Right hindlimb (tissue), 1 donor: ENCODE measurements at regions not wholly inside any gene's neighbourhood (a gene's known extent, or its start where the extent isn't known, plus 50 kb on each side); places are given as distances from the start of the nearest gene placed in this dataset.

Source experiments
- DNase-seq: peaks from one replicate; pipeline ENCODE4 v3.0.0-alpha.2; 2018

GRCh38 chr3:194267744-194268653, 83.1 kb downstream of the CPN2 start:
- DNase-seq = peak; percentile 82

DNA sequence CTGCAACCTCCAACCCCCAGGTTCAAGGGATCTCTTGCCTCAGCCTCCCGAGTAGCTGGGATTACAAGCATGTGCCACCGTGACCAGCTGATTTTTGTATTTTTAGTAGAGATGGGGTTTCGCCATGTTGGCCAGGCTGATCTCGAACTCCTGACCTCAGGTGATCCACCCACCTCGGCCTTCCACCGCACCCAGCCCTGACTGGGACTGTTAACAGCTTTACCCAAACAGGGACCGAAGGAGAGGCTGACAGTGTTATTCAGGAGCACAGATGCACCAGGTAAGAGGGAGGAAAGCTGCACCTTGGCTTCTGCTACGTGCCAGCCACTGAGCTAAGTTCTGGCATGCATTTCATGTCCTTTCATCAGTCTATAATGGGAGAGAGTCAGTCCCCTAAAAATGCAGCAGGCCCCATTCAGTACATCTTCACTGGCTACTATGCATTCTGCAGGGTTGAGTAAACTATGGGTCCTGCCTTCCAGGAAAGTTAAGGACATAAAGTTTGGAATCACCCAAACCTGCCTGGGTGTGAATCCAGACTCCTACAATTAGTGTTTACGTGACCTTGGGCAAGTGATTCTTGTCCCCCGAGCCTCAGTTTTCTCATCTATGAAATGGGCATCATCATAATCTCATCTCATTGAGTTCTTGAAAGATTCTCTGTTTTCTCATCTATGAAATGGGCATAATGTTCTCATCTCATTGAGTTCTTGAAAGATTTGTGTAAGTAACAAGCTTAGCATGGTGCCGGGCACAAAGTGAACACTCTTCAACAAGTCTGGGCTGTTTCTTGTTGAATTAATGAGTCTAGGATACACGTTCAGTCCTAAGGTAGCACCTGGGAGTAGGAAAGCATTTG, 82.2 kb downstream of the CPN2 start:
- peak; percentile 29 for DNase-seq

- DNase-seq = peak; percentile 91
Measured at GRCh38 chr3:194269610-194270145, 81.5 kb downstream of the CPN2 start.

- DNase-seq = peak; percentile 87
Measured at GRCh38 chr3:194270627-194271459, 80.3 kb downstream of the CPN2 start.

DNA sequence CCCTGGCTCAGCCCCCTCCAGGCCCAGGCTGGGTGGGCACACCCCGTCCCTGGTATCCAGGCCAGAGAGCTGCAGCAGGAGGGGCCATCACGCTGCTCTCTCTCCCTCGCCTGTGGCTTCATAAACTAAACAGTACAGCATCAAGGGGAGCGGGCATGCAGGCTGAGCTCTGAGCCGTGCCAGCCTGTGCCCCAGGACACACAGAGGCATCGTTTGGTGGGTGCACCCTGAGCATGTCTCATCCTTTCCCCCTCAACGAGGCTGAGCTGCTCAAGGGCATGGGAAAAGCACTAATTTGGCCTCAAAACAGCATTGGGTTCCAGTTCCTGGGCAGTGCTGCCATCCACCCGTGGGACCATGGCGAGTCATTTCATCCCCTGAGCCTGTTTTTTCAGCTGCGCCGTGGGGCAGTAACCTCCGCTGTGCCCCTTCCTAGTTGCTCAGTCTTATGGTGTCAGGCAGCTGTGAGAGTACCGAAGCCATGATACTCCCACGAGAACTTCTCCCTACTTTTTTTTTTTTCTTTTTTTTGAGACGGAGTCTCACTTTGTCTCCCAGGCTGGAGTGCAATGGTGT, 79.6 kb downstream of the CPN2 start:
- no peak for DNase-seq

DNA sequence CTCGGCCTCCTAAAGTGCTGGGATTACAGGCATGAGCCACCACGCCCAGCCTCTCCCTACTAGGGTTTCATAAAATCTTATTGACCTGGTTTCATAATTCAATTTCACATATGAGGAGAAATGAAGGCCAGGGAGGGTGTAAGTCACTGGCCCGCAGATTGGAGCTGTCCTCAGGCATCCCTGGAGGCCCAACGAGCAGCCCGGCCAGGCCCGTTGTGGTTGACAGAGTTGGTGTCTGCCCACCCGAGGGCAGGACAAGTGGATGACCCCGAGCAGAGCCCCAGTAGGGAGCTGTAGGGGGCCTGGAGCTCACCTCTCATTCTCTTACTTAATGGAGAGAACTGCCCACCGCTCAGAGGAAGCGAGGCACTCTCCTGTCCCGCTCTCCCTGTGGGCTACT, 78.9 kb downstream of the CPN2 start:
- peak; percentile 18 for DNase-seq

DNA sequence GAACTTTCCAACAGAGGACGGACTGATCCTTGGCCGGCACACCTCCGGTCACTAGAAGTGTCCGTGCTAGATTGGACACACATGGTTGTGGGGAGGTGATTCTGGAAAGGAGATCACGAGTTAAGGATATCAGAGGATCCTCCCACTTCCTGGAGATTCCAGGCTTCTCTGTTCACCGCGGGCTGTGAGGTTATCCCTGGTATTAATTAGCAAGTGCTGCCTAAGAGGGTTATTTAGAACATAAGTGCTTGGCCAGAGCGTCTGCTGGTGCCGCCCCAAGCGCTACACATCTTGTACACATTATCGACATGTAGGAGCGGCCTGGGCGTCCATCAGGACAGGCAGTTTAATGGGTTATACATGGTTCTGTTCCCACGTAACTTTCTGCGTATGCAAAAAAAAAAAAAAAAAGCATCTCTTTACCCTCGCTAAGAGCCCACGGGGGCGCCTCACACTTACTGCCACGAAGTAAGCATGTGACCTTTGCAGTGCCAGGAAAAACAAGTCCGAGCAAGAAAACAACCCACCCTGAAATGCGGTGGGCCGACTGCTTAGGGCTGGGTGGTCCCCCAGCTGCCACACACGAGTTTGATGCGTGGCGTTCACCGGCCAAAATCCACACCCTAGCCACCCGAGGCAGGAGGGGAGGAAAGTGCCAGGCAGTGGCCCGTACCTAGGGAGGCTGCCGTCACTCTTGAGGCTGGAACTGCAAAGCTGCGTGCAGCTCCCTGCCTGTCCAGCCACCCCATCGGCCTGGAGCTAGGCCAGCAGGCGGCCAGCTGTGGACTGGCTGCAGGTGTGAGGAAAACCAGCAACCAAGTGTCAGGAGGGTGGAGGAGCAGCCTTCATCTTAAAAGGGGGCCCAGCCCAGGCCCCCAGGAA, 78.0 kb downstream of the CPN2 start:
- DNase-seq = peak; percentile 68

DNA sequence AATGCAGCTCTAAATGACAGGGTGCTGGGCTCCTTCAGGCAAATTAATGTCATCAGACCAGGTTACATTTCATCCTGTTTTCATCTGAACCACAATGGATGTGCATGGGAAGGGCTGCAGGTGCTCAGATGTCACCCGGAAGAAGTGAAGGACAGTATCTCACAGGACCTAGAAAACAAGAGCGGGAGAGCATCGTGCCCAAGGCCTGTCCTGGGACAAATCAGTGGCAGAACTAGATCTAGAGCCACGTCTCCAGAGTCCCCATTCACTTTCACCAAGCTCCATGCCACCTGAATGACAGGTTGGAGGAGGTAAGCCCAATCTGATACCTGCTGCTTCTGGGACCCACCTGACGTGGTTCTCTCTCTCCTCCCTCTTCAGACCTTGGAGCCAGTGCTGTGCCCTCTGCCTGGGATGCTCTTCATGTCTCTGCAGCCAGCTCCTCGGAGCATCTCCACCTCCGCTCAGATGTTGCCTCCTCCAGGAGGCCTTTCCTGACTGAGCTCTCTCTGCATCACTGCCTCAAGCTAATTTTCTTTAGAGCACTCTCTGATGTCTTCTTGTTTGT, 77.3 kb downstream of the CPN2 start:
- DNase-seq = peak; percentile 10

DNA sequence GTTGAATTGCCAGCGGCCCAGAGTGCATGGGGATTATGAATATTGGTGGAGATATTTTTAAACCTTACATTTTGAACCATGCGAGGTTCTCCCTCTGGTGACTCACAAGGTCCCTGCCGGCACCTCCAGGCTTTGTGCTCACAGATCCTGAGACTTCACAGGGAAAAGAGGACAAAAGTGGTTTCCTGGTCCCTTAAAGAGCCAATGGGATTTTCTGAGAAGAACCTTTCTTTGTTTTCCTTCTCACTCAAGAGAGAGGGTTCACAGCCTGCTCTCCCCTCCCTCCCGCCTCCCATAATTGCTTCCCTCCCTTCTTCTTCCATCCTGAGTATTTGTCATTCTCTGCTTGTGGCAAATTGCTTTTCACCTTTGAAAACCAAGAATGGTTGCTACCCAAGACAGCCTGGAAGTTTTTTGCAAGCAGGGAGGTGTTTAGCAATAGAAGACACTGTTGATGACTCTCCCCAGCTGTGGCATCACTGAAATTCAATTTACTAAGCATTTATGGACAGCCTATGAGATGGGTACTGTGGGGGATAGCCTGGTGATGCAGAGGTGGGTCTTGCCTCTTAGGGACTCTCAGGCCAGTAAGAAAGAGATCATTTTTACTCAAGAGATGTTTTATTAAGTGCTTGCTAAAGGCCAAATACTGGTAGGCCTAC, 76.6 kb downstream of the CPN2 start:
- DNase-seq = peak; percentile 9

GRCh38 chr3:194275291-194275690, 75.8 kb downstream of the CPN2 start:
- DNase-seq = peak; percentile 53

- peak; percentile 66 for DNase-seq
Measured at GRCh38 chr3:194275721-194276120, 75.4 kb downstream of the CPN2 start.

DNA sequence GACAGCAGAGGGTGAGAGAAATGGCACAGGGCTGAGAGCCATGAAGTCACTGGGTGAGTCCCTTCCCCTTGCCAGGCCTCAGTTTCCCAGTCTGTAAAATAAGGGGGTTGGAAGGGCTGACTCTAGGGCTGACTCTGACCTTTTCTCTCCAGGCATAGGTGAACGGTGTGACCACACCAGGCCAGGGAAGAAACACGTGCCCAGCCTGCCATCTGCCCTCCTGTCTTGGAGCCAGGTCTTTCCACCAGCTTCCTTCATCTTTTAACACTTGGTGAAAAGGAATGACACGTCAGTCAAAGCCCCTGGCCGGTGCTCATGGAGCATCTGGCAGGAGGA, 74.4 kb downstream of the CPN2 start:
- DNase-seq = no peak

DNA sequence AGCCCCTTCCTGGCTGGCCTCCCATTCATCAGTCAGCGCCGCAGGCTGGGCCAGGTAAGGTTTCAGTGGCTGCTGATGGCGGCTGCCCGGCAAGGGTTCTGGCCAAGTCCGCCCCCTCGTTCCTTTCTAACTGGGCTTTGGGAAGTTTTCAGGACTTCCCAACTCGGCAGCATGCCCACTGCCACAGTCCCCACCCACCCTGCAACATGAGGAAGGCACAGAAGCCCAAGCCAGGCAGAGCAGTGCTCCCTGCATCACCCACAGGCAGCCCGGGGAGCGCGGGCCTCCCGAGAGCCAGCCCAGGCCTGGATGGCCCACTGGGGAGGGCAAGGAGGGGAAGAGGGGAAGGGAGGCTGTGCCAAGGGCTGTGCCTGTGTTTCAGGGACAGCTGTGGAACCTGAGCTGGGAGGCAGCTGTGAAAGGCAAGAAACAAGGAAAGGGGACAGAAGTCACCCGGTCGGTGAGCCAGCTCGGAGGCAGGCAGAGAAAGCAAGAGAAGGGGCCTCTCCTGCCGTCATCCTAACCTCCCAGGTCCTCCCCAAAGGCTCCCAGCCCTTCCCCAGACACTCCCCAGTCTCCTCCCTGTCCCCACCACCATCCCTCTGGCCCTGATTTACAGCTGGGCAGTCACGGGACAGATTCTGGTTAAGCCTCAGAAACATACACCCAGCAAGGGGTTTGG, 73.9 kb downstream of the CPN2 start:
- peak; percentile 94 for DNase-seq

DNA sequence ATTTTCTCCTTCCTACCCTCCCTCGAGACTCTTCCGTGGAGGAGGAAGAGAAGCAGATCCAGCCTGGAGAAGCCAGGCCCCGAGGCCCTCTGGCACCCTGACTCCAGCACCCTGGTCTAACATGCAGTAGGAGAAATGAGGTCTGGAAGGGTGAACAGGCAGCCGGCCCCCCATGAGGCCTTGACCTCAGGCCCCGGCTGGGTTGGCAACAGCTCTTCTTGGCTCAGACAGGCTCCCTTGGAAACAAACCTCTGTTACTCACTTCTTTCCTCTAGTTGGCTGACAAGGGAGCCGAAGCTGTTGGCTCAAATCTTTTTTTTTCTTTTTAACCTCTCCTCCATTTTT, 73.4 kb downstream of the CPN2 start:
- DNase-seq = peak; percentile 89

GRCh38 chr3:194278186-194278845, 72.8 kb downstream of the CPN2 start:
- DNase-seq = peak; percentile 20

DNA sequence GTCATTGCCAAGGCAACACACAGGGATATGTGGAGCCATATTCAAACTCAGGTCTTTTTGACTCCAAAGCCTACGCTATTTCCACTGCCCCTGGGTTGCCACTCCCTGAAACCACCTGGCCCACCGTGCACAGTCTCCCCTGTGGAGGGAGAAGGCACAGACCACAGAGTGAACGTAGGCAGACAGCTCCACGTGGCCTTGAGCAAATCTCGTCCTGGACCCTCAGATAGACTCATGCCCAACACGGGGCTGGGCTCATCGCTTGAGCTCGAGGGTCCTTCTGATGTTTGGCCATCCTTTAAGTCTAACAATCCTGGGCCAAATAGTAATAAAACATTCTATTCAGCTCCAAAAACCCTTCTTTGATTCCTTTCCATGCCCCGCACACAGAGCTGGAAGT, 72.0 kb downstream of the CPN2 start:
- peak; percentile 11 for DNase-seq

DNA sequence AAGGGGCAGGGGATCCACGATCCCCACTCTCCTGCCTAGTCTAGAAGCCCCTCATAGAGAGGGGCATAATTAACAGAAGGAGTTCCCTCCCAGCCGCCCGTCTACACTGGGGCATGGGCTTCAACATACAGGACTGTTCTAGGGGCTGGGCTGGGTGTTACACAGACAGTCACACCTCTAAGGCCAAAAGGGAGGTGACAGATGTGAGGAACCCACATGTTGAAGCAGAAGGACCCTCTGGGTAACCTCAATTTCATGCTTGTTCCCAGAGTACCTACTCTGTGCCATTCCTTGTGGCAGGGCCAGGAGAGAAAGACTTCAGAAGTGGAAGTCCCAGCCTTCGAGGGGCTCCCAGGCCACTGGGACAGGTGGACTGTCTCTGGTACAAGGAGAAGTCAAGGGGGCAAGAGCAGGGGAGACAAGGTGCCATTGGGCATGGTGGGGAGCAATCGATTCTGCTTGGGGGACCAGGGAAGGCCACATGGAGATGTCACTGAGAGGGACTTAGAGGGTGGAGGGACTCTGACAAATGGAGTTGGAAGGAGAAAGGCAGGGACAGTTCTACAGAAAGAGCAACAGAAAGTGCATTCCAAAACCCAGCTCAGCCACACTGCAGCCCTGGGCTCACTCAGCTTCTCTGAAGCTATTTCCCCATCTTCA, 71.3 kb downstream of the CPN2 start:
- DNase-seq = peak; percentile 12

- DNase-seq = peak; percentile 6
Measured at GRCh38 chr3:194280777-194281176, 70.4 kb downstream of the CPN2 start.

- DNase-seq = peak; percentile 23
Measured at GRCh38 chr3:194281306-194281705, 69.8 kb downstream of the CPN2 start.
